GM13976 (cell line): ENCODE measurements at regions not wholly inside any gene's neighbourhood (a gene's known extent, or its start where the extent isn't known, plus 50 kb on each side); places are given as distances from the start of the nearest gene placed in this dataset.

Experiments
- DNase-seq: peaks from one replicate; pipeline ENCODE4 v3.0.0; 2012; ENCODE audit warnings: low spot score
- in situ Hi-C: fragments of 300-500 bp; cut with MboI; formaldehyde crosslinking; loops from one replicate; pipeline ENCODE4 v1.12.0; 2022; ENCODE audit warnings: low sequenced_read_pairs, mixed read lengths, inconsistent platforms; ENCODE audit not compliant: unreplicated experiment
- TF ChIP-seq, protein P1 (sequence below): IDR thresholded peaks from 2 replicates; pipeline ENCODE4 v1.5.1; 2012; ENCODE audit warnings: borderline replicate concordance, mild to moderate bottlenecking; ENCODE audit not compliant: insufficient read depth; ENCODE audit errors: extremely low read depth, missing control alignments, control extremely low read depth

DNA sequence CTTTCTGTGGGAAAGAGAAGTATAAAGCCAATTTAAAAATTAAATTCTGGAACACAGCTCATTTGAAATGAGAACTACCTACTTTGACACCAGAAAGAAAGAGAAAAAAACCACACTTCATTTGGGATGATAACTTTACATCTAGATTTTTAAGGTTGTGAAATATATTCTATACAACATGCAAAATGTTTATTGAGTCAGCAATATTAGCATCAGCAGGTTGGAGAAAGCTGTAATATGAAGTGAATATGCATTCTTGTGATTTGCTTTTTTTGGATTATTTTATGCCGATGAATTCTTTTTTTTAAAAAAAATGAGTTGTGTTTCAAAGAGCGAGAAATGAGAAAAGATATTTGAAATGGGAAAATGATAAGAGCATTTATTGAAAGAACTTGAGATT lies 307.0 kb upstream of the DPPA4 start:
- no peak for DNase-seq
- TF ChIP-seq, protein P1, sequence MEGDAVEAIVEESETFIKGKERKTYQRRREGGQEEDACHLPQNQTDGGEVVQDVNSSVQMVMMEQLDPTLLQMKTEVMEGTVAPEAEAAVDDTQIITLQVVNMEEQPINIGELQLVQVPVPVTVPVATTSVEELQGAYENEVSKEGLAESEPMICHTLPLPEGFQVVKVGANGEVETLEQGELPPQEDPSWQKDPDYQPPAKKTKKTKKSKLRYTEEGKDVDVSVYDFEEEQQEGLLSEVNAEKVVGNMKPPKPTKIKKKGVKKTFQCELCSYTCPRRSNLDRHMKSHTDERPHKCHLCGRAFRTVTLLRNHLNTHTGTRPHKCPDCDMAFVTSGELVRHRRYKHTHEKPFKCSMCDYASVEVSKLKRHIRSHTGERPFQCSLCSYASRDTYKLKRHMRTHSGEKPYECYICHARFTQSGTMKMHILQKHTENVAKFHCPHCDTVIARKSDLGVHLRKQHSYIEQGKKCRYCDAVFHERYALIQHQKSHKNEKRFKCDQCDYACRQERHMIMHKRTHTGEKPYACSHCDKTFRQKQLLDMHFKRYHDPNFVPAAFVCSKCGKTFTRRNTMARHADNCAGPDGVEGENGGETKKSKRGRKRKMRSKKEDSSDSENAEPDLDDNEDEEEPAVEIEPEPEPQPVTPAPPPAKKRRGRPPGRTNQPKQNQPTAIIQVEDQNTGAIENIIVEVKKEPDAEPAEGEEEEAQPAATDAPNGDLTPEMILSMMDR = no peak
- in situ Hi-C loops = no loop called here

DNA sequence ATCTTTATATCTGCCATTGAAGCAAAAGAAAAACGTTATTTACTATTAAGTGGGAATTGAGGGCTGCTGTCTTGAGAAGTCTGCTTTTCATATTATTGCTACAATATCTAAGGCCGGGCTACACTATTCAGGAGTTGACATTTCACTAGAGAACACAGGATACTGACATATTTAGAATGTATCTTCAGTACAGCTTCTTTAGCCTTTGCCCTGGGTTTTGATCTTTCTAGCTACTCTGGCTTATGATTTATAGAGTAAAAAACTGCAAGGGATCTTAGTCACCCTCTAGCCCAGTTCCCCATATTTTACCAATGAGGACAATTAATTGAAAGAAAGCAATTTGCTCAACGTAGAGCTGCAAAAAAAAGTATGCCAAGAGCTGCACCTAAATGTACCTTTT lies 307.4 kb upstream of the DPPA4 start:
- no peak for DNase-seq
- TF ChIP-seq, protein P1 = no peak
- in situ Hi-C loops = no loop called here

DNA sequence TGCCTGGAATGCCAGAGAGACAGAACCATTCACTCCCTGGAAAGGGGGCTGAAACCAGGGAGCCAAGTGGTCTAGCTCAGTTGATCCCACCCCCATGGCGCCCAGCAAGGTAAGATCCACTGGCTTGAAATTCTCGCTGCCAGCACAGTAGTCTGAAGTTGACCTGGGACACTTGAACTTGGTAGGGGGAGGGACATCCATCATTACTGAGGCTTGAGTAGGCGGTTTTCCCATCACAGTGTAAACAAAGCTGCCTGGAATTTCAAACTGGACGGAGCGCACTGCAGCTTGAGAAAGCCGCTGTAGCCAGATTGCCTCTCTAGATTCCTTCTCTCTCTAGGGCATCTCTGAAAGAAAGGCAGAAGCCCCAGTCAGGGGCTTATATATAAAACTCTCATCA lies 310.7 kb upstream of the DPPA4 start:
- DNase-seq = no peak
- in situ Hi-C loops = no loop called here
- TF ChIP-seq, protein P1 = no peak

DNA sequence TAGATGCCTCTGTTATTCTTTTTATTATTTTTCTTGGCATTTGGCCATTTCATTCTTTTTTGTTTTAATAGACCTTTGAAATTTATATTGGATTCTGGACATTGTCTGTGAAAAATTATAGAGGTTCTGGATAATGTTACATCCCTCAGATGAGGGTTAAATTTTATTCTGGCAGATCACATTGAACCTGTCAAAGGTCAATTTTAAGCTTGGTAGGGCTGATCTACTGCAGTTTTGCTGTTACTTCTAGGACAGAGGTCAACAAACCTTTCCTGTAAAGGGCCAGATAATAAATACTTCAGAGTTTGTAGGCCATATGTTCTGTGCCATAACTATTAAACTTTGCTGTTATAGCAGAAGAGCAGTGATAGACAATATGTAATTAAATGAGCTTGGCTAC lies 318.9 kb upstream of the DPPA4 start:
- no peak for DNase-seq
- TF ChIP-seq, protein P1 = no peak
- in situ Hi-C loops = no loop called here

DNA sequence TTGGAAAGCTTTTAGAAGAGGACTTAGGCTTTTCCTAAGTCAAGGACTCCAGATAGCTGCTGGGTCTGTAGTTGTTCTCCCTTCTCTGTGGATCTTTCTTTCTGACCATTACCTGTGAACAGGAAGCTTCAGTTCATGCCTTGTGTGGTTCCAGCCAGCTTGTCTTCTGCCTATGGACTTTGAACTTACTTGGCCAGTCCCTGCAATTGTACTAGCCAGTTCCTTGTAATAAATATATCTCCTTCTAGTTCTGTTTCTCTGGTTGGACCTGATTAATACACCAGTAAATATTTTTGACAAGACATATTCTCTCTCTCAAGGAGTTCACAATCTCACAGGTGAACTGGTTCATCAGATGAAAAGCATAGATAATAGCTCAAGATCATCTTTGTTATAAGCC lies 341.3 kb upstream of the DPPA4 start:
- TF ChIP-seq, protein P1 = no peak
- DNase-seq = no peak
- in situ Hi-C loops = no loop called here

DNA sequence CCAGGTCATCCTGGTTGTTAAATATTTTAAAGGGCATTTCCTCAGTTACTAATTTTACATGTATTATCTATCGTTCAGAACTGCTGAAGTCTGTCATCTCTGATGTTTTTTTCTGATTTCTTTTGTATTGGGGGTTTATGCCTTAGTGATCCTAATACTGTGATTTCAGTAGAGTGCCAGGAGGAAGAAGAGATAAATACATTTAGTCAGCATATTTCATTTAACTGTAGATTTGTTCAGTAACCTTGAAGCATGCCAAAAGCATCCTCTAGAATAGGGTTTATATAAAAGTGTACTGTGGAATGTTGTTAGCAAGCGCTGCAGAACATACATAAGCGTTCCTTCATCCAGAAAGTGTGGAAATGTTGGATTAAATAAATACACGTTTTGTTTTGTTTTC lies 342.3 kb upstream of the DPPA4 start:
- TF ChIP-seq, protein P1 = no peak
- in situ Hi-C loops = no loop called here
- no peak for DNase-seq

DNA sequence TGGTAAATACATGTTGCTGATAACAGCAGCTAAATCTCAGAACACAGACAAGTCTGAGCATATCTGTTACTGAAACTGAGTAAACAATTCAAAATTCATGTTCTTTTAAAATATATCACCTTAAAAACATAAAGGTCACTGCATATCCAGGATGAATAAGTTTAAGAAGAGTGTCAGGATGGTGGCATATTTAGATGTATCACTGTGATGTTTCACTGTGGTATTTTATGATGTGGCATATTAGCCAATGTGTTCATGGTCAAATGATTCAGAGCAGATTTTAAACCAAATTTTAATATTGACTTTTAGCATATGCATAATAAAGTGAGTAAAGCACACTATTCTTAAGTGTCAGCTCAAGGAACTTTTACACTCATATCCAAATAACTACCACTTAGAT lies 346.4 kb upstream of the DPPA4 start:
- TF ChIP-seq, protein P1 = no peak
- in situ Hi-C loops = no loop called here
- no peak for DNase-seq
